Panc1 (cell line): ENCODE measurements at regions not wholly inside any gene's neighbourhood (a gene's known extent, or its start where the extent isn't known, plus 50 kb on each side); places are given as distances from the start of the nearest gene placed in this dataset.

Experiments
- ATAC-seq: fragments of 200-7000 bp; cut with Tn5 transposase; 2 replicates; pipeline ENCODE4 v1.9.1; 2020; ENCODE audit warnings: mild to moderate bottlenecking, moderate library complexity
- BruUV-seq: library from RNA; stranded (reverse); fragments of 400-500 nt; replicated peaks from 2 replicates; lab custom pipeline; 2021; lab: Mats Ljungman, UMichigan
- CTCF ChIA-PET: fragments of 300-600 bp; sonication (Branson Sonifier 250); formaldehyde crosslinking; loops from one replicate; lab custom pipeline; 2022; ENCODE audit warnings: antibody characterized with exemption; lab: Charles Lee
- POLR2A ChIA-PET: fragments of 300-600 bp; sonication (Branson Sonifier 250); formaldehyde crosslinking; loops from one replicate; lab custom pipeline; 2022; ENCODE audit warnings: antibody characterized with exemption; lab: Charles Lee
- DNase-seq: peaks from one replicate; pipeline ENCODE4 v3.0.0-alpha.2; 2010; ENCODE audit warnings: low read depth, low spot score
- H3K27ac ChIP-seq: 2 replicates; pipeline ENCODE4 v1.5.1; 2011; ENCODE audit warnings: mild to moderate bottlenecking, low read length, inconsistent platforms
- H3K27me3 ChIP-seq: fragments of 200-500 bp; sonication (Bioruptor generic); 2 replicates; pipeline ENCODE4 v1.6.0; 2014; ENCODE audit warnings: low read length, inconsistent platforms; ENCODE audit not compliant: control insufficient read depth, insufficient read depth
- H3K36me3 ChIP-seq: fragments of 200-500 bp; sonication (Bioruptor generic); 2 replicates; pipeline ENCODE4 v1.5.1; 2014; ENCODE audit warnings: inconsistent platforms, mild to moderate bottlenecking, low read length, moderate library complexity; ENCODE audit not compliant: control insufficient read depth, insufficient read depth
- H3K4me1 ChIP-seq: 2 replicates; pipeline ENCODE4 v1.5.1; 2011; ENCODE audit warnings: inconsistent platforms, mild to moderate bottlenecking, low read length, moderate library complexity; ENCODE audit not compliant: control insufficient read depth, insufficient read depth
- H3K4me3 ChIP-seq, 2 experiments: 2 replicates each; pipeline ENCODE4 v1.5.1; 2011 to 2012; ENCODE audit warnings: low read depth in 2 of 2, low read length in 2 of 2, mild to moderate bottlenecking in 2 of 2, inconsistent platforms in 1 of 2, moderate library complexity in 1 of 2
- H3K9me3 ChIP-seq: fragments of 200-500 bp; sonication (Bioruptor generic); 2 replicates; pipeline ENCODE4 v1.5.1; 2014; ENCODE audit warnings: low read depth, mild to moderate bottlenecking, inconsistent platforms, low read length, moderate library complexity; ENCODE audit not compliant: control insufficient read depth, insufficient read depth
- CTCF ChIP-seq: fragments of 450-650 bp; IDR thresholded peaks from 2 replicates; pipeline ENCODE4 v1.5.1; 2017; ENCODE audit warnings: mild to moderate bottlenecking
- POLR2AphosphoS5 ChIP-seq: IDR thresholded peaks from 2 replicates; pipeline ENCODE4 v1.6.1; 2012; ENCODE audit warnings: mild to moderate bottlenecking, low read depth, low read length, moderate library complexity
- REST ChIP-seq, 2 experiments: IDR thresholded peaks; 2 replicates each; pipeline ENCODE4 v1.6.1; 2011 to 2012; ENCODE audit warnings: low read depth in 2 of 2, control low read depth in 1 of 2, low read length in 1 of 2, mild to moderate bottlenecking in 1 of 2, moderate library complexity in 1 of 2; ENCODE audit not compliant: insufficient read depth in 1 of 2
- SIN3A ChIP-seq: IDR thresholded peaks from 2 replicates; pipeline ENCODE4 v1.6.1; 2012; ENCODE audit warnings: low read depth, mild to moderate bottlenecking, low read length, moderate library complexity, borderline replicate concordance; ENCODE audit not compliant: insufficient read depth
- TCF7L2 ChIP-seq: IDR thresholded peaks from 2 replicates; pipeline ENCODE4 v1.6.1; 2011; ENCODE audit warnings: mild to moderate bottlenecking, low read depth, low read length, inconsistent platforms
- in situ Hi-C: cut with HindIII; loops from 2 replicates; pipeline ENCODE4 v1.10.0; 2016; ENCODE audit warnings: low sequenced_read_pairs, low pct_unique_long_range_greater_than_20kb
- intact Hi-C: fragments of 100-400 bp; cut with micrococcal nuclease; formaldehyde crosslinking; loops from one replicate; pipeline ENCODE4 v1.10.0; 2022; ENCODE audit not compliant: unreplicated experiment

- intact Hi-C loops = no loop called here
- Histone ChIP-seq H3K36me3 (no peaks in the 10 kb centered on the region), H3K27ac (no peak overlapping the region), H3K27me3 (no peaks in the 10 kb centered on the region), H3K9me3 (no peaks in the 10 kb centered on the region), H3K4me3 (no peak overlapping the region), H3K4me1 (peaks cover 2% of the 10 kb centered on the region; the same call in 1 of the 2 replicates)
- ATAC-seq = no peak
- TF ChIP-seq POLR2AphosphoS5 = no peak
- no peak for TF ChIP-seq CTCF
- no peak for TF ChIP-seq SIN3A
- no peak for TF ChIP-seq TCF7L2
- TF ChIP-seq REST (IDR thresholded peaks at IDR 0.05; ENCODE audit: insufficient read depth in 1 of 2, low read depth in 2 of 2, low read length in 1 of 2) = no peak
- CTCF ChIA-PET = no interaction called here
- no peak for DNase-seq
- no TSS peak for BruUV-seq
- in situ Hi-C loops = no loop called here
- POLR2A ChIA-PET = no interaction called here
Measured at GRCh38 chr2:8587251-8587791, 94.5 kb upstream of the ID2 start.

DNA sequence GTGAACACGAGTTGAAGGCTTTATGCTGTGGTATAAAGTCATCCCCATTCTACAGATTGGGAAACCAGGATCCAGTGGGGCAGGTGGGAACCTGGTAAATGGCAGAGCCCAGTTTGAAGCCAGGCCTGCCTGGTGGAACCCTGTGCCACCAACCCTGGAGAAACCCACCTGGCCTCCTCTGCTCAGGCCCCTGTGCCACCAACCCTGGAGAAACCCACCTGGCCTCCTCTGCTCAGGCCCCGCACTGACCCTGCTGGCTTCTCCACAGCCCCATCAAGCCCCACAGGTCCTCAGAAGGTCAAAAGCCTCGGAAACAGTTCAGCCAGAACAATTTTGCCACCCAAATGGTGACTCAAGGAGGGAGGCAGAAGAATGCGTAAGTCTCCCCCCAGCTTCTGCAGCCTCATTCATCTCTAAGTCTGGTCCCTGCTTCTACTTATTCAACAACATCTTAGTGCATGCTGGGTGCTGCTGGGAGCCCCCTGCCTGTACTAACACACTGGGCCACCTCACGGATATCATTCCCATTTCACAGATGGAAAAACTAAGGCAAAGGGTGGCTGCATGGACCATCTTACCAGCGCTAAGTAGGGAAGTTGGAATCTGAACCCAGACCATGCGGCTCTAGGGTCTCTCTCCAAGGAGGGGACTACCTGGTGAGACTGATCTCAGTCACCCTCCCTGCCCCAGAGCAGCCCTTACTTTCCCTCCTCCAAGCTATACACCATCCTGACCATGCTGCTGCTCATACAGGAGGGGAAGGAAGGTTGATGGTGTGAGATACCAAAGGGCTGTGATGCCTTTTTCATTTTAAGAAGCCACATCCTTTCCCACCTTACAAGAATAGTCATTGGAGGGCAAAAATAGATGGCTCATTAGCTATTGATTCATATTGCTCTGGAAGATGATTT is 93.7 kb upstream of the ID2 start:
- CTCF ChIA-PET = no interaction called here
- intact Hi-C loops (no loop called here), in situ Hi-C loops (no loop called here)
- Histone ChIP-seq H3K4me3 (no peak overlapping the region), H3K36me3 (no peaks in the 10 kb centered on the region), H3K4me1 (0 out of 2 replicates have a peak, but pooled peaks cover 2% of the 10 kb centered on the region), H3K27me3 (no peaks in the 10 kb centered on the region), H3K27ac (no peak overlapping the region), H3K9me3 (no peaks in the 10 kb centered on the region)
- POLR2A ChIA-PET = no interaction called here
- ATAC-seq (no peak), DNase-seq (no peak)
- TF ChIP-seq POLR2AphosphoS5 (no peak), SIN3A (no peak), REST (IDR thresholded peaks at IDR 0.05; ENCODE audit: insufficient read depth in 1 of 2, low read depth in 2 of 2, low read length in 1 of 2) (no peak), TCF7L2 (no peak), CTCF (no peak)
- no TSS peak for BruUV-seq
